ENCODE measurements at regions not wholly inside any gene's neighbourhood (a gene's known extent, or its start where the extent isn't known, plus 50 kb on each side); places are given as distances from the start of the nearest gene placed in this dataset.

- BruUV-seq (replicated peaks) = no TSS peak
Observed at GRCh38 chr2:42117182-42117579, 52.0 kb upstream of the EML4 start.

GRCh38 chr2:42117923-42118753 lies 51.0 kb upstream of the EML4 start:
- Mint-ChIP-seq H3K36me3 (ENCODE audit: insufficient read depth, unreplicated experiment) (no peaks in the 10 kb centered on the region), H3K27ac (ENCODE audit: unreplicated experiment) (peak overlapping the region; percentile 8), H3K9me3 (ENCODE audit: low read depth, unreplicated experiment) (peaks cover 2% of the 10 kb centered on the region), H3K4me3 (ENCODE audit: low read depth, unreplicated experiment) (no peak overlapping the region), H3K4me1 (ENCODE audit: low read depth, unreplicated experiment) (peaks cover 23% of the 10 kb centered on the region), H3K27me3 (ENCODE audit: unreplicated experiment) (no peaks in the 10 kb centered on the region)
- DNase-seq = peak; percentile 29
- CTCF ChIA-PET = interaction anchor here (0.9 to 1.1 kb wide), 2 partner anchors 11 to 26 kb away, joined by 3 to 4 read pairs; no protein-coding TSS in a partner anchor
- TF ChIP-seq CTCF (IDR thresholded peaks at IDR 0.05; ENCODE audit: unreplicated experiment) = no peak
- intact Hi-C loops (cut with micrococcal nuclease; ENCODE audit: unreplicated experiment) = loop anchor here (5.0 kb wide), 1 partner anchor 79 kb away; no protein-coding TSS in a partner anchor
- no TSS peak for BruUV-seq (replicated peaks)

More at GRCh38 chr2:42117182-42117579, 52.0 kb upstream of the EML4 start:
- CTCF ChIA-PET = interaction anchor here (1.1 to 1.4 kb wide), 2 partner anchors 25 to 121 kb away, joined by 3 to 4 read pairs; no protein-coding TSS in a partner anchor
- Mint-ChIP-seq H3K9me3 (ENCODE audit: low read depth, unreplicated experiment) (peaks cover 2% of the 10 kb centered on the region), H3K4me1 (ENCODE audit: low read depth, unreplicated experiment) (peaks cover 27% of the 10 kb centered on the region), H3K4me3 (ENCODE audit: low read depth, unreplicated experiment) (no peak overlapping the region), H3K36me3 (ENCODE audit: insufficient read depth, unreplicated experiment) (no peaks in the 10 kb centered on the region), H3K27me3 (ENCODE audit: unreplicated experiment) (no peaks in the 10 kb centered on the region), H3K27ac (ENCODE audit: unreplicated experiment) (no peak overlapping the region)
- intact Hi-C loops (cut with micrococcal nuclease; ENCODE audit: unreplicated experiment) = loop anchor here (5.0 kb wide), 1 partner anchor 80 kb away; no protein-coding TSS in a partner anchor
- no peak for DNase-seq
- no peak for TF ChIP-seq CTCF (IDR thresholded peaks at IDR 0.05; ENCODE audit: unreplicated experiment)

- CTCF ChIA-PET = no interaction called here
- intact Hi-C loops (cut with micrococcal nuclease; ENCODE audit: unreplicated experiment) = loop anchor here (5.0 kb wide), 1 partner anchor 78 kb away; no protein-coding TSS in a partner anchor
- H3K4me1 Mint-ChIP-seq (ENCODE audit: low read depth, unreplicated experiment) = peaks cover 26% of the 10 kb centered on the region
Observed at GRCh38 chr2:42118754-42119569, 50.2 kb upstream of the EML4 start.

More at GRCh38 chr2:42118754-42119569, 50.2 kb upstream of the EML4 start:
- no TSS peak for BruUV-seq (replicated peaks)
- peaks cover 2% of the 10 kb centered on the region for H3K9me3 Mint-ChIP-seq (ENCODE audit: low read depth, unreplicated experiment)
- H3K36me3 Mint-ChIP-seq (ENCODE audit: insufficient read depth, unreplicated experiment) = no peaks in the 10 kb centered on the region
- no peaks in the 10 kb centered on the region for H3K27me3 Mint-ChIP-seq (ENCODE audit: unreplicated experiment)
- peak overlapping the region; percentile 8 for H3K27ac Mint-ChIP-seq (ENCODE audit: unreplicated experiment)
- no peak for TF ChIP-seq CTCF (IDR thresholded peaks at IDR 0.05; ENCODE audit: unreplicated experiment)
- H3K4me3 Mint-ChIP-seq (ENCODE audit: low read depth, unreplicated experiment) = no peak overlapping the region
- no peak for DNase-seq
